HEK293 (cell line): ENCODE measurements at regions not wholly inside any gene's neighbourhood (a gene's known extent, or its start where the extent isn't known, plus 50 kb on each side); places are given as distances from the start of the nearest gene placed in this dataset.

Source experiments
- CTCF ChIA-PET: fragments of 350-600 bp; formaldehyde crosslinking; extraction: SDS; loops from one replicate; lab custom pipeline; 2021; ENCODE audit warnings: antibody characterized with exemption; lab: Yijun Ruan, JAX
- POLR2A ChIA-PET: fragments of 300-600 bp; formaldehyde crosslinking; extraction: SDS; loops from one replicate; lab custom pipeline; 2020; ENCODE audit warnings: antibody characterized with exemption, inconsistent platforms; lab: Yijun Ruan, JAX
- H3K27ac ChIP-seq: fragments of 200-500 bp; sonication (Bioruptor generic); 2 replicates; pipeline ENCODE4 v1.5.1; 2014; ENCODE audit warnings: low read depth, low read length, control low read depth, inconsistent platforms; ENCODE audit errors: extremely low read depth
- H3K36me3 ChIP-seq, 2 experiments: fragments of 200-500 bp in 1 of 2; sonication (Bioruptor generic) in 1 of 2; 1 replicate in 1 of 2; 2 replicates in 1 of 2; pipeline ENCODE4 v1.5.1; 2014 to 2017; ENCODE audit warnings: inconsistent platforms in 2 of 2, low read length in 2 of 2; ENCODE audit not compliant: control insufficient read depth in 2 of 2, insufficient read depth in 1 of 2
- H3K4me1 ChIP-seq: fragments of 200-500 bp; sonication (Bioruptor generic); 2 replicates; pipeline ENCODE4 v1.5.1; 2014; ENCODE audit warnings: mild to moderate bottlenecking, low read length, inconsistent platforms; ENCODE audit not compliant: control insufficient read depth, insufficient read depth
- H3K4me3 ChIP-seq: 2 replicates; pipeline ENCODE4 v1.5.1; 2011; ENCODE audit warnings: low read depth, mild to moderate bottlenecking, control low read depth, low read length, moderate library complexity
- H3K9me3 ChIP-seq: fragments of 200-500 bp; sonication (Bioruptor generic); 2 replicates; pipeline ENCODE4 v1.5.1; 2014; ENCODE audit warnings: low read depth, low read length, inconsistent platforms; ENCODE audit not compliant: control insufficient read depth, insufficient read depth
- BCL6B ChIP-seq: fragments of 450-650 bp; formaldehyde crosslinking; IDR thresholded peaks from 2 replicates; pipeline ENCODE4 v1.5.1; 2017; ENCODE audit warnings: missing biosample characterization, missing genetic modification characterization
- GLIS1 ChIP-seq: fragments of 450-650 bp; formaldehyde crosslinking; IDR thresholded peaks from 2 replicates; pipeline ENCODE4 v1.5.1; 2016; ENCODE audit warnings: missing biosample characterization, missing genetic modification characterization
- KLF9 ChIP-seq: fragments of 450-650 bp; formaldehyde crosslinking; IDR thresholded peaks from 2 replicates; pipeline ENCODE4 v1.5.1; 2016; ENCODE audit warnings: missing biosample characterization, missing genetic modification characterization, low read depth
- REST ChIP-seq: fragments of 450-650 bp; formaldehyde crosslinking; IDR thresholded peaks from 2 replicates; pipeline ENCODE4 v1.5.1; 2016; ENCODE audit warnings: missing biosample characterization, missing genetic modification characterization
- SALL2 ChIP-seq: fragments of 450-650 bp; formaldehyde crosslinking; IDR thresholded peaks from 2 replicates; pipeline ENCODE4 v1.5.0; 2017; ENCODE audit warnings: missing biosample characterization, mild to moderate bottlenecking, missing genetic modification characterization, borderline replicate concordance
- SCRT2 ChIP-seq: fragments of 450-650 bp; formaldehyde crosslinking; IDR thresholded peaks from 2 replicates; pipeline ENCODE4 v1.5.1; 2016; ENCODE audit warnings: missing biosample characterization, missing genetic modification characterization
- ZBTB20 ChIP-seq: fragments of 450-650 bp; formaldehyde crosslinking; IDR thresholded peaks from 2 replicates; pipeline ENCODE4 v1.5.1; 2016; ENCODE audit warnings: missing biosample characterization, missing genetic modification characterization
- ZNF112 ChIP-seq: fragments of 450-650 bp; formaldehyde crosslinking; IDR thresholded peaks from 2 replicates; pipeline ENCODE4 v1.5.0; 2017; ENCODE audit warnings: missing biosample characterization, missing genetic modification characterization
- ZNF132 ChIP-seq: fragments of 450-650 bp; formaldehyde crosslinking; IDR thresholded peaks from 2 replicates; pipeline ENCODE4 v1.5.1; 2017; ENCODE audit warnings: missing biosample characterization, missing genetic modification characterization, borderline replicate concordance
- ZNF175 ChIP-seq: fragments of 450-650 bp; formaldehyde crosslinking; IDR thresholded peaks from 2 replicates; pipeline ENCODE4 v1.5.1; 2016; ENCODE audit warnings: missing biosample characterization, missing genetic modification characterization
- ZNF211 ChIP-seq: fragments of 450-650 bp; formaldehyde crosslinking; IDR thresholded peaks from 2 replicates; pipeline ENCODE4 v1.5.1; 2016; ENCODE audit warnings: low read depth, missing biosample characterization, missing genetic modification characterization
- ZNF223 ChIP-seq: fragments of 450-650 bp; formaldehyde crosslinking; IDR thresholded peaks from 2 replicates; pipeline ENCODE4 v1.5.1; 2016; ENCODE audit warnings: missing biosample characterization, missing genetic modification characterization
- ZNF239 ChIP-seq: fragments of 450-650 bp; formaldehyde crosslinking; IDR thresholded peaks from 2 replicates; pipeline ENCODE4 v1.5.1; 2016; ENCODE audit warnings: missing biosample characterization, missing genetic modification characterization
- ZNF266 ChIP-seq: fragments of 450-650 bp; formaldehyde crosslinking; IDR thresholded peaks from 2 replicates; pipeline ENCODE4 v1.5.1; 2016; ENCODE audit warnings: missing biosample characterization, missing genetic modification characterization, low read depth
- ZNF335 ChIP-seq: fragments of 450-650 bp; formaldehyde crosslinking; conservative IDR thresholded peaks from 2 replicates; pipeline ENCODE4 v1.5.1; 2016; ENCODE audit warnings: missing biosample characterization, missing genetic modification characterization
- ZNF341 ChIP-seq: fragments of 450-650 bp; formaldehyde crosslinking; IDR thresholded peaks from 2 replicates; pipeline ENCODE4; 2016; ENCODE audit warnings: low read depth, missing biosample characterization, missing genetic modification characterization
- ZNF37A ChIP-seq: fragments of 450-650 bp; IDR thresholded peaks from 2 replicates; pipeline ENCODE4 v1.5.1; 2018; ENCODE audit warnings: missing biosample characterization, missing genetic modification characterization
- ZNF404 ChIP-seq: fragments of 450-650 bp; formaldehyde crosslinking; IDR thresholded peaks from 2 replicates; pipeline ENCODE4 v1.5.1; 2017; ENCODE audit warnings: missing biosample characterization, missing genetic modification characterization
- ZNF548 ChIP-seq: fragments of 450-650 bp; formaldehyde crosslinking; IDR thresholded peaks from 2 replicates; pipeline ENCODE4 v1.5.1; 2016; ENCODE audit warnings: missing biosample characterization, missing genetic modification characterization
- ZNF549 ChIP-seq: fragments of 450-650 bp; IDR thresholded peaks from 2 replicates; pipeline ENCODE4 v1.5.1; 2018; ENCODE audit warnings: missing biosample characterization, missing genetic modification characterization, mild to moderate bottlenecking, inconsistent platforms, moderate library complexity
- ZNF558 ChIP-seq: fragments of 450-650 bp; formaldehyde crosslinking; IDR thresholded peaks from 2 replicates; pipeline ENCODE4 v1.5.1; 2016; ENCODE audit warnings: missing biosample characterization, missing genetic modification characterization
- ZNF561 ChIP-seq: fragments of 450-650 bp; IDR thresholded peaks from 2 replicates; pipeline ENCODE4 v1.5.1; 2018; ENCODE audit warnings: missing biosample characterization, missing genetic modification characterization, borderline replicate concordance
- ZNF658 ChIP-seq: fragments of 450-650 bp; formaldehyde crosslinking; IDR thresholded peaks from 2 replicates; pipeline ENCODE4; 2016; ENCODE audit warnings: missing biosample characterization, missing genetic modification characterization
- ZNF677 ChIP-seq: fragments of 450-650 bp; IDR thresholded peaks from 2 replicates; pipeline ENCODE4 v1.5.0; 2018; ENCODE audit warnings: missing biosample characterization, mild to moderate bottlenecking, missing genetic modification characterization, moderate library complexity
- ZNF785 ChIP-seq: fragments of 450-650 bp; formaldehyde crosslinking; IDR thresholded peaks from 2 replicates; pipeline ENCODE4 v1.5.1; 2016; ENCODE audit warnings: missing biosample characterization, missing genetic modification characterization
- ZNF791 ChIP-seq: fragments of 450-650 bp; formaldehyde crosslinking; IDR thresholded peaks from 2 replicates; pipeline ENCODE4 v1.5.1; 2016; ENCODE audit warnings: missing biosample characterization, missing genetic modification characterization
- TF ChIP-seq, protein P1 (sequence below): fragments of 450-650 bp; formaldehyde crosslinking; IDR thresholded peaks from 2 replicates; pipeline ENCODE4 v1.5.1; 2017; ENCODE audit warnings: missing biosample characterization, missing genetic modification characterization
- TF ChIP-seq, protein P2 (sequence below): fragments of 450-650 bp; formaldehyde crosslinking; IDR thresholded peaks from 2 replicates; pipeline ENCODE4 v1.5.1; 2016; ENCODE audit warnings: missing biosample characterization, missing genetic modification characterization
- TF ChIP-seq, protein P3 (sequence below): fragments of 450-650 bp; formaldehyde crosslinking; IDR thresholded peaks from 2 replicates; pipeline ENCODE4 v1.5.1; 2016; ENCODE audit warnings: missing biosample characterization, missing genetic modification characterization

- Histone ChIP-seq H3K9me3 (no peaks in the 10 kb centered on the region), H3K36me3 (no peaks in the 10 kb centered on the region), H3K4me1 (no peaks in the 10 kb centered on the region), H3K4me3 (no peak overlapping the region), H3K27ac (no peak overlapping the region)
- ChIA-PET POLR2A (no interaction called here), CTCF (no interaction called here)
- TF ChIP-seq ZNF239 (tag by site-specific recombination), result no peak
- TF ChIP-seq ZNF211 (tag by site-specific recombination), result no peak
- no peak for TF ChIP-seq ZNF785 (tag by site-specific recombination)
- no peak for TF ChIP-seq ZNF561 (tag by site-specific recombination)
- no peak for TF ChIP-seq REST (tag by site-specific recombination)
- TF ChIP-seq ZNF223 (tag by site-specific recombination), result no peak
- no peak for TF ChIP-seq ZNF175 (tag by site-specific recombination)
- TF ChIP-seq ZNF658 (tag by site-specific recombination), result no peak
- TF ChIP-seq KLF9, result no peak
- no peak for TF ChIP-seq ZNF558 (tag by site-specific recombination)
- TF ChIP-seq, protein P1, sequence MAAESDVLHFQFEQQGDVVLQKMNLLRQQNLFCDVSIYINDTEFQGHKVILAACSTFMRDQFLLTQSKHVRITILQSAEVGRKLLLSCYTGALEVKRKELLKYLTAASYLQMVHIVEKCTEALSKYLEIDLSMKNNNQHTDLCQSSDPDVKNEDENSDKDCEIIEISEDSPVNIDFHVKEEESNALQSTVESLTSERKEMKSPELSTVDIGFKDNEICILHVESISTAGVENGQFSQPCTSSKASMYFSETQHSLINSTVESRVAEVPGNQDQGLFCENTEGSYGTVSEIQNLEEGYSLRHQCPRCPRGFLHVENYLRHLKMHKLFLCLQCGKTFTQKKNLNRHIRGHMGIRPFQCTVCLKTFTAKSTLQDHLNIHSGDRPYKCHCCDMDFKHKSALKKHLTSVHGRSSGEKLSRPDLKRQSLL, result no peak
- no peak for TF ChIP-seq ZNF548 (tag by site-specific recombination)
- no peak for TF ChIP-seq ZNF341 (tag by site-specific recombination)
- TF ChIP-seq SCRT2 (tag by site-specific recombination), result no peak
- TF ChIP-seq, protein P2, sequence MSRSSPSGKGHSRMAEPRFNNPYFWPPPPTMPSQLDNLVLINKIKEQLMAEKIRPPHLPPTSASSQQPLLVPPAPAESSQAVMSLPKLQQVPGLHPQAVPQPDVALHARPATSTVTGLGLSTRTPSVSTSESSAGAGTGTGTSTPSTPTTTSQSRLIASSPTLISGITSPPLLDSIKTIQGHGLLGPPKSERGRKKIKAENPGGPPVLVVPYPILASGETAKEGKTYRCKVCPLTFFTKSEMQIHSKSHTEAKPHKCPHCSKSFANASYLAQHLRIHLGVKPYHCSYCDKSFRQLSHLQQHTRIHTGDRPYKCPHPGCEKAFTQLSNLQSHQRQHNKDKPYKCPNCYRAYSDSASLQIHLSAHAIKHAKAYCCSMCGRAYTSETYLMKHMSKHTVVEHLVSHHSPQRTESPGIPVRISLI (tag by site-specific recombination), result no peak
- TF ChIP-seq SALL2 (tag by site-specific recombination), result no peak
- no peak for TF ChIP-seq BCL6B (tag by site-specific recombination)
Measured at GRCh38 chr5:35339006-35339405, 108.7 kb upstream of the PRLR start.

- Histone ChIP-seq H3K36me3 (no peaks in the 10 kb centered on the region), H3K27ac (no peak overlapping the region), H3K4me1 (no peaks in the 10 kb centered on the region), H3K9me3 (no peaks in the 10 kb centered on the region), H3K4me3 (no peak overlapping the region)
- ChIA-PET CTCF (no interaction called here), POLR2A (no interaction called here)
- TF ChIP-seq ZNF266 (tag by site-specific recombination) (no peak), ZNF37A (tag by site-specific recombination) (no peak), ZNF132 (tag by site-specific recombination) (no peak), ZNF112 (tag by site-specific recombination) (no peak), ZBTB20 (no peak), ZNF549 (tag by site-specific recombination) (no peak), GLIS1 (tag by site-specific recombination) (no peak), ZNF335 (no peak), ZNF791 (no peak), ZNF677 (tag by site-specific recombination) (no peak), ZNF404 (tag by site-specific recombination) (no peak)
- TF ChIP-seq, protein P3, sequence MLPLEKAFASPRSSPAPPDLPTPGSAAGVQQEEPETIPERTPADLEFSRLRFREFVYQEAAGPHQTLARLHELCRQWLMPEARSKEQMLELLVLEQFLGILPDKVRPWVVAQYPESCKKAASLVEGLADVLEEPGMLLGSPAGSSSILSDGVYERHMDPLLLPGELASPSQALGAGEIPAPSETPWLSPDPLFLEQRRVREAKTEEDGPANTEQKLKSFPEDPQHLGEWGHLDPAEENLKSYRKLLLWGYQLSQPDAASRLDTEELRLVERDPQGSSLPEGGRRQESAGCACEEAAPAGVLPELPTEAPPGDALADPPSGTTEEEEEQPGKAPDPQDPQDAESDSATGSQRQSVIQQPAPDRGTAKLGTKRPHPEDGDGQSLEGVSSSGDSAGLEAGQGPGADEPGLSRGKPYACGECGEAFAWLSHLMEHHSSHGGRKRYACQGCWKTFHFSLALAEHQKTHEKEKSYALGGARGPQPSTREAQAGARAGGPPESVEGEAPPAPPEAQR (tag by site-specific recombination), result no peak
Measured at GRCh38 chr5:35338157-35338453, 107.8 kb upstream of the PRLR start.
